Esophagus muscularis mucosa (tissue), 4 donors: ENCODE measurements at regions not wholly inside any gene's neighbourhood (a gene's known extent, or its start where the extent isn't known, plus 50 kb on each side); places are given as distances from the start of the nearest gene placed in this dataset.
"Not testable (repeated sequence)": the region's sequence is repeated elsewhere in the genome, so short reads cannot be mapped to it uniquely, and the experiment has no call there.

Source experiments
- DNase-seq: peaks from one replicate; pipeline ENCODE4 v3.0.0-alpha.2; 2017; ENCODE audit errors: extremely low spot score
- H3K27ac ChIP-seq, 4 donors: fragments of 200-600 bp; sonication (generic); replicated peaks in 1 of 4; 1 replicate in 3 of 4; 2 replicates in 1 of 4; pipeline ENCODE4 v1.5.1; 2016 to 2019; ENCODE audit warnings: mild to moderate bottlenecking in 1 of 4
- H3K27me3 ChIP-seq, 4 donors: fragments of 200-600 bp; sonication (generic); one replicate each; pipeline versions ENCODE4 v1.5.1 to v1.6.0; 2016 to 2019
- H3K36me3 ChIP-seq, 4 donors: fragments of 200-600 bp; sonication (generic); one replicate each; pipeline ENCODE4 v1.5.1; 2016 to 2019
- H3K4me1 ChIP-seq, 4 donors: fragments of 200-600 bp; sonication (generic); one replicate each; pipeline ENCODE4 v1.5.1; 2016 to 2019
- H3K4me3 ChIP-seq, 4 donors: fragments of 200-600 bp; sonication (generic); 1 replicate in 2 of 4; 2 replicates in 2 of 4; pipeline ENCODE4 v1.5.1; 2016 to 2019; ENCODE audit warnings: mild to moderate bottlenecking in 4 of 4, moderate library complexity in 1 of 4
- H3K9me3 ChIP-seq, 4 donors: fragments of 200-600 bp; sonication (generic); 1 replicate in 3 of 4; 2 replicates in 1 of 4; pipeline ENCODE4 v1.5.1; 2016 to 2019
- CTCF ChIP-seq, 3 experiments: fragments of 200-600 bp in 2 of 3; fragments of 450-650 bp in 1 of 3; sonication (generic) in 2 of 3; IDR thresholded peaks; one replicate each; pipeline ENCODE4 v1.5.1; 2017 to 2019; ENCODE audit warnings: antibody characterized with exemption in 3 of 3, mild to moderate bottlenecking in 2 of 3, moderate library complexity in 1 of 3
- EP300 ChIP-seq: sonication (generic); formaldehyde crosslinking; IDR thresholded peaks from one replicate; pipeline ENCODE4 v1.6.1; 2017; ENCODE audit warnings: antibody characterized with exemption
- POLR2A ChIP-seq: fragments of 450-650 bp; IDR thresholded peaks from one replicate; pipeline ENCODE4 v1.6.1; 2017; ENCODE audit warnings: antibody characterized with exemption, moderate library complexity, mild to moderate bottlenecking, low read depth
- POLR2AphosphoS5 ChIP-seq, 2 donors: sonication (generic); formaldehyde crosslinking; IDR thresholded peaks; one replicate each; pipeline ENCODE4 v1.6.1; 2017; ENCODE audit warnings: antibody characterized with exemption in 2 of 2
- WGBS: methylation state at CpG from one replicate; pipeline ENCODE4 v1.1.5; 2018; 5-methylcytosine and 5-hydroxymethylcytosine counted together
- intact Hi-C: fragments of 100-400 bp; cut with DNase I; formaldehyde crosslinking; loops from one replicate; pipeline ENCODE4 v1.15.1; 2023

GRCh38 chr10:18918532-18918931 is 130.1 kb upstream of the MALRD1 start:
- TF ChIP-seq POLR2A (no peak), POLR2AphosphoS5 (IDR thresholded peaks at IDR 0.05) (no peak), CTCF (IDR thresholded peaks at IDR 0.05) (no peak), EP300 (no peak)
- Histone ChIP-seq H3K4me1 (no peaks in the 10 kb centered on the region), H3K27me3 (no peaks in the 10 kb centered on the region), H3K9me3 (no peaks in the 10 kb centered on the region), H3K4me3 (no peak overlapping the region), H3K36me3 (no peaks in the 10 kb centered on the region), H3K27ac (no peak overlapping the region)
- intact Hi-C loops: no loop called here
- no peak for DNase-seq
- WGBS: 78% methylated on average over 3 of the region's 4 CpGs

- no peak for DNase-seq
- intact Hi-C loops: no loop called here
- no peaks in the 10 kb centered on the region for H3K4me1 ChIP-seq
Measured at GRCh38 chr10:18949391-18949790, 99.2 kb upstream of the MALRD1 start.

GRCh38 chr10:18951072-18951823 is 97.4 kb upstream of the MALRD1 start:
- H3K27me3 ChIP-seq, H3K27ac ChIP-seq, DNase-seq, H3K4me1 ChIP-seq, H3K36me3 ChIP-seq, H3K9me3 ChIP-seq, H3K4me3 ChIP-seq, intact Hi-C loops: not testable (repeated sequence)
- WGBS: 94% methylated on average over 35 of the region's 35 CpGs

More at GRCh38 chr10:18949391-18949790, 99.2 kb upstream of the MALRD1 start:
- no peak for TF ChIP-seq EP300
- no peak for TF ChIP-seq POLR2AphosphoS5 (IDR thresholded peaks at IDR 0.05)
- TF ChIP-seq CTCF (IDR thresholded peaks at IDR 0.05): no peak
- no peak for TF ChIP-seq POLR2A
- Histone ChIP-seq H3K4me3 (no peak overlapping the region), H3K27ac (no peak overlapping the region), H3K27me3 (no peaks in the 10 kb centered on the region), H3K9me3 (no peaks in the 10 kb centered on the region), H3K36me3 (no peaks in the 10 kb centered on the region)

GRCh38 chr10:18955061-18955460 is 93.5 kb upstream of the MALRD1 start:
- H3K27ac ChIP-seq: no peak overlapping the region
- H3K36me3 ChIP-seq: no peaks in the 10 kb centered on the region
- intact Hi-C loops: no loop called here
- WGBS: 38% methylated on average over 1 of the region's 1 CpG
- no peak for TF ChIP-seq EP300
- no peaks in the 10 kb centered on the region for H3K27me3 ChIP-seq
- DNase-seq: no peak
- no peak overlapping the region for H3K4me3 ChIP-seq
- H3K4me1 ChIP-seq: no peaks in the 10 kb centered on the region
- no peaks in the 10 kb centered on the region for H3K9me3 ChIP-seq

- WGBS: 88% methylated on average over 2 of the region's 10 CpGs
- intact Hi-C loops: no loop called here
- Histone ChIP-seq H3K27me3 (no peaks in the 10 kb centered on the region), H3K27ac (no peak overlapping the region), H3K9me3 (no peaks in the 10 kb centered on the region), H3K4me3 (no peak overlapping the region), H3K36me3 (no peaks in the 10 kb centered on the region), H3K4me1 (no peaks in the 10 kb centered on the region)
- TF ChIP-seq EP300 (no peak), CTCF (IDR thresholded peaks at IDR 0.05) (no peak), POLR2AphosphoS5 (IDR thresholded peaks at IDR 0.05) (no peak), POLR2A (no peak)
- no peak for DNase-seq
Measured at GRCh38 chr10:18959369-18959768, 89.2 kb upstream of the MALRD1 start.
